Fibroblast of lung (primary cell): ENCODE measurements at regions not wholly inside any gene's neighbourhood (a gene's known extent, or its start where the extent isn't known, plus 50 kb on each side); places are given as distances from the start of the nearest gene placed in this dataset.
A peak's percentile ranks its signal among the peaks of the same experiment; 100 is the strongest.
"Not testable (repeated sequence)": the region's sequence is repeated elsewhere in the genome, so short reads cannot be mapped to it uniquely, and the experiment has no call there.

ENCODE experiments used
- DNase-seq, 2 donors: peaks; one replicate each; pipeline versions ENCODE4 v3.0.0 to v3.0.0-alpha.2; 2010; ENCODE audit warnings: low read depth in 2 of 2
- H2AFZ ChIP-seq: 2 replicates; pipeline ENCODE4 v1.5.1; 2012; ENCODE audit warnings: low read length, control low read depth, inconsistent platforms
- H3K27ac ChIP-seq: 2 replicates; pipeline ENCODE4 v1.5.1; 2011; ENCODE audit warnings: low read length, control low read depth; ENCODE audit not compliant: insufficient read depth
- H3K27me3 ChIP-seq: 2 replicates; pipeline ENCODE4 v1.5.1; 2011; ENCODE audit warnings: mild to moderate bottlenecking, low read length; ENCODE audit not compliant: control insufficient read depth, insufficient read depth
- H3K36me3 ChIP-seq: 2 replicates; pipeline ENCODE4 v1.5.1; 2011; ENCODE audit warnings: low read length; ENCODE audit not compliant: control insufficient read depth, insufficient read depth
- H3K4me1 ChIP-seq: 2 replicates; pipeline ENCODE4 v1.5.1; 2011; ENCODE audit warnings: low read length; ENCODE audit not compliant: control insufficient read depth, insufficient read depth; ENCODE audit errors: extremely low read depth
- H3K4me2 ChIP-seq: 2 replicates; pipeline ENCODE4 v1.5.1; 2011; ENCODE audit warnings: low read length, control low read depth; ENCODE audit not compliant: insufficient read depth; ENCODE audit errors: extremely low read depth
- H3K4me3 ChIP-seq, 4 experiments: fragments of 200-600 bp in 1 of 4; sonication (generic) in 1 of 4; replicated peaks in 1 of 4; 2 replicates each; pipeline ENCODE4 v1.5.1; 2011 to 2016; ENCODE audit warnings: low read length in 4 of 4, low read depth in 3 of 4, mild to moderate bottlenecking in 3 of 4, control low read depth in 2 of 4, inconsistent platforms in 1 of 4, mixed read lengths in 1 of 4; ENCODE audit not compliant: insufficient read depth in 1 of 4; ENCODE audit errors: control extremely low read depth in 1 of 4
- H3K79me2 ChIP-seq: 2 replicates; pipeline ENCODE4 v1.5.1; 2012; ENCODE audit warnings: mild to moderate bottlenecking, low read length, inconsistent platforms; ENCODE audit not compliant: control insufficient read depth, insufficient read depth
- H3K9ac ChIP-seq: 2 replicates; pipeline ENCODE4 v1.5.1; 2011; ENCODE audit warnings: mild to moderate bottlenecking, low read length, control low read depth; ENCODE audit not compliant: insufficient read depth
- H3K9me3 ChIP-seq: 2 replicates; pipeline ENCODE4 v1.5.1; 2012; ENCODE audit warnings: low read depth, low read length; ENCODE audit not compliant: control insufficient read depth, insufficient read depth
- H4K20me1 ChIP-seq: 2 replicates; pipeline ENCODE4 v1.5.1; 2011; ENCODE audit warnings: low read length; ENCODE audit not compliant: control insufficient read depth, insufficient read depth; ENCODE audit errors: extremely low read depth
- EZH2 ChIP-seq: IDR thresholded peaks from 2 replicates; pipeline ENCODE4 v1.5.1; 2012; ENCODE audit warnings: low read length, control low read depth, mild to moderate bottlenecking; ENCODE audit errors: missing control alignments
- TF ChIP-seq, protein P1 (sequence below), 2 donors: IDR thresholded peaks in 1 of 2; conservative IDR thresholded peaks in 1 of 2; 1 replicate in 1 of 2; 2 replicates in 1 of 2; pipeline ENCODE4 v1.5.1; 2011 to 2012; ENCODE audit warnings: low read length in 2 of 2, control low read depth in 1 of 2, inconsistent platforms in 1 of 2, low read depth in 1 of 2, mild to moderate bottlenecking in 1 of 2

DNA sequence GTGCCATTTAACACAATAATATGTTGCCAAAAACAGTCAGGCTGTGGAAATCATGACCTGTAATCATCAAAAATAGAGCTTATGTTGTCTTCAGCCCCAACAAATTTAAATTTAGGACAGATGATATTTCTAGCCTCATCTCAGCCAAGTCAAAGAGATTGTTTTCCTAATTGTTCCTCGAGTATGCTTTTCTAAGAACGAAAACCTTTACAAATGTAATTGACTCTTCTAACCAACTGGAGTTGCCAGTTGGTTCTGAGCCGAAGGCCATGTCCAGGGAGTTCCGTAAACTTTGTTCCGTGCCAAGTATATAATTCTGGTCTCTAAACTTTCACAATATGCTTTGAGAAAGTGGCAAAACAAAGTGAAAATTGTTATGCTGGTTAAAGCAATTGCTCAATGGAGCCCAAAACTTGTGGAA, 160.8 kb downstream of the CEMIP2 start:
- H3K4me2 ChIP-seq, result no peak overlapping the region
- H3K4me1 ChIP-seq, result no peaks in the 10 kb centered on the region
- no peaks in the 10 kb centered on the region for H3K79me2 ChIP-seq
- H3K9me3 ChIP-seq, result no peaks in the 10 kb centered on the region
- no peak overlapping the region for H3K4me3 ChIP-seq
- TF ChIP-seq EZH2, result no peak
- TF ChIP-seq, protein P1, sequence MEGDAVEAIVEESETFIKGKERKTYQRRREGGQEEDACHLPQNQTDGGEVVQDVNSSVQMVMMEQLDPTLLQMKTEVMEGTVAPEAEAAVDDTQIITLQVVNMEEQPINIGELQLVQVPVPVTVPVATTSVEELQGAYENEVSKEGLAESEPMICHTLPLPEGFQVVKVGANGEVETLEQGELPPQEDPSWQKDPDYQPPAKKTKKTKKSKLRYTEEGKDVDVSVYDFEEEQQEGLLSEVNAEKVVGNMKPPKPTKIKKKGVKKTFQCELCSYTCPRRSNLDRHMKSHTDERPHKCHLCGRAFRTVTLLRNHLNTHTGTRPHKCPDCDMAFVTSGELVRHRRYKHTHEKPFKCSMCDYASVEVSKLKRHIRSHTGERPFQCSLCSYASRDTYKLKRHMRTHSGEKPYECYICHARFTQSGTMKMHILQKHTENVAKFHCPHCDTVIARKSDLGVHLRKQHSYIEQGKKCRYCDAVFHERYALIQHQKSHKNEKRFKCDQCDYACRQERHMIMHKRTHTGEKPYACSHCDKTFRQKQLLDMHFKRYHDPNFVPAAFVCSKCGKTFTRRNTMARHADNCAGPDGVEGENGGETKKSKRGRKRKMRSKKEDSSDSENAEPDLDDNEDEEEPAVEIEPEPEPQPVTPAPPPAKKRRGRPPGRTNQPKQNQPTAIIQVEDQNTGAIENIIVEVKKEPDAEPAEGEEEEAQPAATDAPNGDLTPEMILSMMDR (conservative IDR thresholded peaks at IDR 0.05 in 1 of 2, IDR thresholded peaks at IDR 0.05 in 1 of 2; ENCODE audit: low read depth in 1 of 2, low read length in 2 of 2), result no peak
- no peaks in the 10 kb centered on the region for H3K36me3 ChIP-seq
- no peak overlapping the region for H2AFZ ChIP-seq
- no peaks in the 10 kb centered on the region for H4K20me1 ChIP-seq
- no peak for DNase-seq
- H3K9ac ChIP-seq, result no peak overlapping the region
- no peak overlapping the region for H3K27ac ChIP-seq
- no peaks in the 10 kb centered on the region for H3K27me3 ChIP-seq

DNA sequence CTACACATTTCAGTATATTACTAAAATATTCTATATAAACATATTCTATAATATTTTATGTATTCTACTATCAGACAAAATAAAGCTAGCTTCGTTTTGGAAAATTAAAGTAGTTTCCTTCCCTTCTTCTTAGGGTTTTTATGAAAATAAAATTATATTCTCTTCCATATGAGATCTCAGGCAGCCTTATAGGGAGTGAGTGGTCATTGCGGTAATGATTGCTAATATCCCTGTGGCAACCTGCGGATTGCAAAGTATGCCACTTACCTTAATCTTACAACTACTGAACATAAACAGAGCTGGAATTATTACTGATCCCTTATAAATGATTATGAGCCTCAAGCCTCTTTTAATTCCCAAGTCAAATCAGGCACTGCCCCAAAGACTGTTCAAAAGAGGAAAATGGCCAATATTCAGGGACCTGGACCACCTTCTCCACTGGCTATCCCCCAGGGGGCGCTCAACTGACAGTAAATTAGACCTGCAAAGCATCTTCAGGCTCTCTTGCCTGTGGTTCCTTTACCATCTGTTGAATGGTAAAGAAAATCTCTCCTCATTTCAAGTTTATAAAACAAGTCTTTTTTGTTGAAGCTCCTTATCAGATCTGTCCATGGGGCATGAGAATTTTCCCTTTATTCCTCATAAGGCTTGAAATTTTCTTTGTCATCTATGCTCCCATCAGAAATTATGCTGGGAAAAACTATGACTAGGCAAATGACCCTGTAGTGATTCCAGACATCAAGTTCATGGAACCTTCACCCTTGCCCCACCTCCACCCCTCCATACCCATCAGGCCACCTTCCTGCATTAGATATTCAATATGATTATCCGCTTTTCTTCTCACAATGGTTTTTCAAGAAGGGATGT, 163.9 kb downstream of the CEMIP2 start:
- no peak for TF ChIP-seq EZH2
- TF ChIP-seq, protein P1 (conservative IDR thresholded peaks at IDR 0.05 in 1 of 2, IDR thresholded peaks at IDR 0.05 in 1 of 2; ENCODE audit: low read depth in 1 of 2, low read length in 2 of 2), result peak; percentile 82 to 86
- Histone ChIP-seq H2AFZ (no peak overlapping the region), H3K4me1 (no peaks in the 10 kb centered on the region), H3K4me3 (no peak overlapping the region), H3K27me3 (no peaks in the 10 kb centered on the region), H3K79me2 (no peaks in the 10 kb centered on the region), H3K9me3 (no peaks in the 10 kb centered on the region), H3K4me2 (no peak overlapping the region), H3K9ac (no peak overlapping the region), H4K20me1 (no peaks in the 10 kb centered on the region), H3K27ac (no peak overlapping the region), H3K36me3 (no peaks in the 10 kb centered on the region)
- peak; percentile 57 to 82 for DNase-seq

DNA sequence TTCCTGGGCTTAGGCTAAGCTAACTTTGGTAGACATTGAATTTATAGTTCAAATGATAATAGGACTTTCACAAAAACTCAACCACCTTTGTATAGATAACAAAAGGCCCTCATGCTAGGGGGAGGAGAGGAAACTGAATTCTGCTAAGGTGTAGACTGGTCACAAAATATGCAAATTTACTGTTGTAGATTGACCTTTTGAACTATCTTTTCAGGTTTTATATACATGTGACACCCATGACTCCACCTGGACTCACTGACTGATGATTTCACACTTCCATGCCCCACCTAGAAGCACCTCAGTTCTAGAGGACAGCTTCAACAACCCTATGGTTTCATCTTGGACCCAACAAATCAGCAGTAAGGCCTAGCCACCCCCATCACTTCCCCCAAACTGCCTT, 165.7 kb downstream of the CEMIP2 start:
- no peak overlapping the region for H3K9ac ChIP-seq
- H3K79me2 ChIP-seq, result no peaks in the 10 kb centered on the region
- H3K9me3 ChIP-seq, result no peaks in the 10 kb centered on the region
- TF ChIP-seq, protein P1 (conservative IDR thresholded peaks at IDR 0.05 in 1 of 2, IDR thresholded peaks at IDR 0.05 in 1 of 2; ENCODE audit: low read depth in 1 of 2, low read length in 2 of 2), result no peak
- TF ChIP-seq EZH2, result no peak
- no peaks in the 10 kb centered on the region for H3K27me3 ChIP-seq
- H3K4me3 ChIP-seq, result no peak overlapping the region
- H4K20me1 ChIP-seq, result no peaks in the 10 kb centered on the region
- no peaks in the 10 kb centered on the region for H3K4me1 ChIP-seq
- H3K4me2 ChIP-seq, result no peak overlapping the region
- DNase-seq, result no peak
- H2AFZ ChIP-seq, result no peak overlapping the region
- H3K27ac ChIP-seq, result no peak overlapping the region
- no peaks in the 10 kb centered on the region for H3K36me3 ChIP-seq

DNA sequence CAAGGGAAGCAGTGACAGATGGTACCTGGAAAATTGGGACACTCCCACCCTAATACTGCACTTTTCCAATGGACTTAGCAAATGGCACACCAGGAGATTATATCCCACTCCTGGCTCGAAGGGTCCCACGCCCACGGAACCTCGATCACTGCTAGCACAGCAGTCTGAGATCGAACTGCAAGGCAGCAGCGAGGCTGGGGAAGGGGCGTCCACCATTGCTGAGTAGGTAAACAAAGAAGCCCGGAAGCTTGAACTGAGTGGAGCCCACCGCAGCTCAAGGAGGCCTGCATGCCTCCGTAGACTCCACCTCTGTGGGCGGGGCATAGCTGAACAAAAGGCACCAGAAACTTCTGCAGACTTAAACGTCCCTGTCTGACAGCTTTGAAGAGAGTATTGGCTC, 172.6 kb downstream of the CEMIP2 start:
- H3K4me3 ChIP-seq, H2AFZ ChIP-seq, H3K36me3 ChIP-seq, H3K27me3 ChIP-seq, H3K9ac ChIP-seq, H4K20me1 ChIP-seq, H3K79me2 ChIP-seq, H3K27ac ChIP-seq, H3K4me1 ChIP-seq, H3K4me2 ChIP-seq, DNase-seq, H3K9me3 ChIP-seq: not testable (repeated sequence)
